ENCODE measurements at regions not wholly inside any gene's neighbourhood (a gene's known extent, or its start where the extent isn't known, plus 50 kb on each side); places are given as distances from the start of the nearest gene placed in this dataset.
"Not testable (repeated sequence)": the region's sequence is repeated elsewhere in the genome, so short reads cannot be mapped to it uniquely, and the experiment has no call there.

- no peak for DNase-seq
Measured at GRCh38 chr6:156687789-156688619, 89.2 kb upstream of the ARID1B start.

- peak; percentile 72 for DNase-seq
Measured at GRCh38 chr6:156686995-156687788, 90.0 kb upstream of the ARID1B start.

GRCh38 chr6:156686301-156686994 lies 90.7 kb upstream of the ARID1B start:
- DNase-seq: no peak

- DNase-seq: no peak
Measured at GRCh38 chr6:156685823-156686222, 91.4 kb upstream of the ARID1B start.

GRCh38 chr6:156683821-156684220 lies 93.4 kb upstream of the ARID1B start:
- DNase-seq: no peak

- no peak for DNase-seq
Measured at GRCh38 chr6:156676721-156677120, 100.5 kb upstream of the ARID1B start.

- DNase-seq: no peak
Measured at GRCh38 chr6:156674197-156674596, 103.0 kb upstream of the ARID1B start.

- not testable (repeated sequence) for DNase-seq
Measured at GRCh38 chr6:156670097-156670496, 107.1 kb upstream of the ARID1B start.

- no peak for DNase-seq
Measured at GRCh38 chr6:156662025-156662445, 115.1 kb upstream of the ARID1B start.

GRCh38 chr6:156660389-156660788 lies 116.8 kb upstream of the ARID1B start:
- DNase-seq: no peak

- DNase-seq: no peak
Measured at GRCh38 chr6:156659822-156660198, 117.4 kb upstream of the ARID1B start.

- no peak for DNase-seq
Measured at GRCh38 chr6:156658966-156659821, 118.0 kb upstream of the ARID1B start.

- DNase-seq: no peak
Measured at GRCh38 chr6:156658186-156658965, 118.8 kb upstream of the ARID1B start.

GRCh38 chr6:156657296-156657695 lies 119.9 kb upstream of the ARID1B start:
- DNase-seq: no peak

- no peak for DNase-seq
Measured at GRCh38 chr6:156654919-156655918, 122.0 kb upstream of the ARID1B start.

- DNase-seq: no peak
Measured at GRCh38 chr6:156652231-156652750, 124.9 kb upstream of the ARID1B start.

GRCh38 chr6:156651486-156651885 lies 125.7 kb upstream of the ARID1B start:
- no peak for DNase-seq

- DNase-seq: no peak
Measured at GRCh38 chr6:156650896-156651390, 126.2 kb upstream of the ARID1B start.

- no peak for DNase-seq
Measured at GRCh38 chr6:156648616-156649015, 128.6 kb upstream of the ARID1B start.

GRCh38 chr6:156647991-156648390 lies 129.2 kb upstream of the ARID1B start:
- DNase-seq: no peak
